ENCODE measurements at regions not wholly inside any gene's neighbourhood (a gene's known extent, or its start where the extent isn't known, plus 50 kb on each side); places are given as distances from the start of the nearest gene placed in this dataset.

DNA sequence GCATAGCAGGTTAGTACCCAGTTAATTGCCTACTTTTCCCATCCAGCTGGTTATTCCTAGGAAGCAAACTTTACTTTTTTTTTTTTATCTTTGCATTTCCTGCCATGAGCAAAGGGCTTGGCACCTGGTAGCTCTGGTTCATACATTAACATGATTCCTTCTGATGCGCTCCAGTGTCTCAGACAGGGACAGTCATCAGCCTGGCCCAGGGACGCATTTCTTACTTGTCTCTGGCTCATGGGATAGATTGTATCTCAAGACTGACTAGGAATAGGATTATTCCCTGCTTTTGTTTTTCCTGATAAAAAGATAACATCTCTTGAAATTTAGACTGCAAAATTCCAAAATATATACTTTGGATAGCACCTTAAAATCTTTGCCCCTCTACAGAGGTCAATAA lies 571.5 kb upstream of the TENM3 start:
- TF ChIP-seq CTCF (IDR thresholded peaks at IDR 0.05; ENCODE audit: insufficient read depth, low read depth, low read length) (no peak), EZH2 (IDR thresholded peaks at IDR 0.05; ENCODE audit: insufficient read depth, low read length) (no peak)
